K562 (cell line): ENCODE measurements at regions not wholly inside any gene's neighbourhood (a gene's known extent, or its start where the extent isn't known, plus 50 kb on each side); places are given as distances from the start of the nearest gene placed in this dataset.

Experiments
- DLX4 ChIP-seq: fragments of 250-450 bp; sonication (Bioruptor Pico); IDR thresholded peaks from 2 replicates; pipeline ENCODE4 v1.6.1; 2021; ENCODE audit warnings: mild to moderate bottlenecking
- ELK3 ChIP-seq: fragments of 450-650 bp; formaldehyde crosslinking; IDR thresholded peaks from 2 replicates; pipeline ENCODE4 v1.4.0; 2020; ENCODE audit warnings: mild to moderate bottlenecking
- GTF2A2 ChIP-seq: IDR thresholded peaks from 2 replicates; pipeline ENCODE4 v1.6.1; 2016; ENCODE audit warnings: mild to moderate bottlenecking, missing genetic modification characterization, missing compliant biosample characterization
- MGA ChIP-seq: fragments of 450-650 bp; IDR thresholded peaks from 2 replicates; pipeline ENCODE4 v1.6.1; 2016; ENCODE audit warnings: mild to moderate bottlenecking, moderate library complexity
- SMC3 ChIP-seq: conservative IDR thresholded peaks from 2 replicates; pipeline ENCODE4 v1.6.1; 2011; ENCODE audit warnings: low read depth, low read length, improper control_type of control experiment; ENCODE audit not compliant: insufficient read depth
- ZHX1 ChIP-seq: fragments of 150-350 bp; conservative IDR thresholded peaks from 2 replicates; pipeline ENCODE4 v1.6.1; 2014; ENCODE audit warnings: low read length
- ZNF263 ChIP-seq: sonication (generic); formaldehyde crosslinking; IDR thresholded peaks from 2 replicates; pipeline ENCODE4 v1.8.0; 2022; ENCODE audit warnings: mild to moderate bottlenecking, missing genetic modification reagents, borderline replicate concordance
- ZNF695 ChIP-seq: fragments of 450-650 bp; formaldehyde crosslinking; IDR thresholded peaks from 2 replicates; pipeline ENCODE4 v1.4.0; 2020; ENCODE audit warnings: mild to moderate bottlenecking, moderate library complexity

GRCh38 chr11:28697920-28698827, 590.0 kb downstream of the METTL15 start (continued):
- no peak for TF ChIP-seq ZHX1
- TF ChIP-seq GTF2A2 (tag): no peak
- peak; percentile 45; the same call in 1 of the 2 replicates for TF ChIP-seq SMC3
- no peak for TF ChIP-seq ZNF695
- no peak for TF ChIP-seq DLX4 (CRISPR knock-in tag)
- TF ChIP-seq ZNF263 (CRISPR knock-in tag): no peak
- TF ChIP-seq ELK3 (CRISPR knock-in tag): no peak
- no peak for TF ChIP-seq MGA
